Pancreas (tissue), 10 donors: ENCODE measurements at regions not wholly inside any gene's neighbourhood (a gene's known extent, or its start where the extent isn't known, plus 50 kb on each side); places are given as distances from the start of the nearest gene placed in this dataset.

ENCODE experiments used
- ATAC-seq, 4 donors: fragments of 200-7000 bp; cut with Tn5 transposase; one replicate each; pipeline versions ENCODE4 v1.8.0 to v1.9.1; 2020; ENCODE audit warnings: mild to moderate bottlenecking in 4 of 4, moderate library complexity in 4 of 4
- DNase-seq, 6 donors: peaks; one replicate each; pipeline ENCODE4 v3.0.0-alpha.2; 2020
- FAIRE-seq: peaks from 2 replicates; lab custom pipeline; 2012; peaks lifted over from hg19 to GRCh38; lab: Jason Lieb, UNC
- H3K27ac ChIP-seq, 4 donors: fragments of 200-600 bp; sonication (generic); 1 replicate in 3 of 4; 2 replicates in 1 of 4; pipeline versions ENCODE4 v1.5.0 to v1.8.0; 2020
- H3K27me3 ChIP-seq, 4 donors: fragments of 200-600 bp; one replicate each; pipeline ENCODE4 v1.8.0; 2021
- H3K36me3 ChIP-seq, 3 donors: fragments of 200-600 bp; sonication (generic) in 1 of 3; one replicate each; pipeline versions ENCODE4 v1.5.0 to v1.8.0; 2020 to 2021
- H3K4me1 ChIP-seq, 3 donors: fragments of 200-600 bp; one replicate each; pipeline ENCODE4 v1.8.0; 2021
- H3K4me3 ChIP-seq, 4 donors: fragments of 200-600 bp; sonication (generic) in 2 of 4; one replicate each; pipeline versions ENCODE4 v1.5.0 to v1.8.0; 2020 to 2021
- H3K9me3 ChIP-seq, 4 donors: fragments of 200-600 bp; one replicate each; pipeline ENCODE4 v1.8.0; 2021
- WGBS, 2 donors: extraction: QIAGEN DNeasy Blood & Tissue Kit; methylation state at CpG; one replicate each; pipeline ENCODE4 v1.1.7; 2013; 5-methylcytosine and 5-hydroxymethylcytosine counted together
- intact Hi-C, 3 donors: fragments of 100-400 bp; cut with DNase I; formaldehyde crosslinking; loops; one replicate each; pipeline versions ENCODE4 v1.11.1 to v1.14.2; 2022
- TF ChIP-seq, protein P1 (sequence below), 4 donors: fragments of 200-600 bp; sonication (generic) in 3 of 4; IDR thresholded peaks; one replicate each; pipeline versions ENCODE4 v1.5.0 to v1.8.0; 2021; ENCODE audit warnings: antibody characterized with exemption in 4 of 4
- donor health status: healthy with polysubstance abuse.
- donor health status: DM: no; HTN: no; CAD: no; lungs with moderate emphysema.
- donor health status: DM: no; HTN: no; CAD: no.
- donor health status: control.
- donor health status: control.
- donor health status: Bipolar disorder and iron deficiency.
- donor health status: DM: yes; HTN: yes; CAD: no.
- donor health status: DM: no; HTN: no; CAD: no.
- donor health status: DM: no; HTN: no; CAD: no.
- donor health status: DM: yes; HTN: yes; CAD: no.

DNA sequence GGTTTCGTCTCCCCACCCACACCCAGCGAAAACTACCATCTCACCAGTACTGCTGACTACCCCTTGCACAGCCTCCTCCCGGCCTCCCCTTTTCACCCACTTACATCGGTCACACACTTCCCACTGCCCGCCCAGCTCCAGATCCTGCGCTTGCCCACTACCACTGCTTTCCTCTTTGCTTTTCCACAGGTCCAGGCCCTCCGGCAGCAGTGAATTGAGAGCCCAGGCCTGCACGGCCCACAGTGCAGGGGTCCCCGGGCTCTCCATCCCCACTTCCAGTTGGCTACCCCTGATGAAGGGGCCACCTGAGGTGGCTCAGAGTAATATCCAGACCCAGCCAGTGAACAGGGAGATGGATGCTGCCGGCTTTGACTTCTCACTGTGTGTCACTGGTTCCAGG is 120.2 kb upstream of the FSTL4 start:
- DNase-seq (no peak), FAIRE-seq (no peak), ATAC-seq (no peak)
- H3K27ac ChIP-seq, result no peak overlapping the region
- H3K36me3 ChIP-seq, result no peaks in the 10 kb centered on the region
- intact Hi-C loops, result no loop called here
- H3K4me3 ChIP-seq, result no peak overlapping the region
- TF ChIP-seq, protein P1, sequence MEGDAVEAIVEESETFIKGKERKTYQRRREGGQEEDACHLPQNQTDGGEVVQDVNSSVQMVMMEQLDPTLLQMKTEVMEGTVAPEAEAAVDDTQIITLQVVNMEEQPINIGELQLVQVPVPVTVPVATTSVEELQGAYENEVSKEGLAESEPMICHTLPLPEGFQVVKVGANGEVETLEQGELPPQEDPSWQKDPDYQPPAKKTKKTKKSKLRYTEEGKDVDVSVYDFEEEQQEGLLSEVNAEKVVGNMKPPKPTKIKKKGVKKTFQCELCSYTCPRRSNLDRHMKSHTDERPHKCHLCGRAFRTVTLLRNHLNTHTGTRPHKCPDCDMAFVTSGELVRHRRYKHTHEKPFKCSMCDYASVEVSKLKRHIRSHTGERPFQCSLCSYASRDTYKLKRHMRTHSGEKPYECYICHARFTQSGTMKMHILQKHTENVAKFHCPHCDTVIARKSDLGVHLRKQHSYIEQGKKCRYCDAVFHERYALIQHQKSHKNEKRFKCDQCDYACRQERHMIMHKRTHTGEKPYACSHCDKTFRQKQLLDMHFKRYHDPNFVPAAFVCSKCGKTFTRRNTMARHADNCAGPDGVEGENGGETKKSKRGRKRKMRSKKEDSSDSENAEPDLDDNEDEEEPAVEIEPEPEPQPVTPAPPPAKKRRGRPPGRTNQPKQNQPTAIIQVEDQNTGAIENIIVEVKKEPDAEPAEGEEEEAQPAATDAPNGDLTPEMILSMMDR (IDR thresholded peaks at IDR 0.05), result no peak
- 86 to 90% methylated on average over 10 of the region's 10 CpGs for WGBS, 2 donors
- H3K9me3 ChIP-seq, result no peaks in the 10 kb centered on the region
- no peaks in the 10 kb centered on the region for H3K4me1 ChIP-seq
- H3K27me3 ChIP-seq, result no peaks in the 10 kb centered on the region

DNA sequence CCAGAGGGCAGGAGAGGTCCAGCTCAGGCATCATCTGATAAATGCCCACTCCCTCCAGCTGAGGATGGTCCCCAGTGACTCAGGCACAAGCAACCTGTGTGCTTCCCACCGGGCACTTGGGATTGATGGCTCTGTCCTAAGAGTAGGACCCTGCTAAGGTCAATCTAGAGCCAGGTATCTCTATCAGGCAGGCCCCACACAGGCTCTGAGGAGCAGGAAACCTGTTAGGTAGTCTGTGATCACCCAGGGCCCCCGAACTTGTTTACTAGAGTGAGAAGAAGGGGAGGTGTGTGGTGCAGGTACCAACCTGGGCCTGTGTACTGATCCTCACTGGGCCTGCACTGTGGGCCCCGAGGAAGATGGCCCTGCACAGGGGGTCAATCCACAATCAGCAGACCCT is 119.6 kb upstream of the FSTL4 start:
- 55 to 63% methylated on average over 3 of the region's 3 CpGs for WGBS, 2 donors
- H3K4me1 ChIP-seq, result no peaks in the 10 kb centered on the region
- no peaks in the 10 kb centered on the region for H3K9me3 ChIP-seq
- H3K27me3 ChIP-seq, result no peaks in the 10 kb centered on the region
- intact Hi-C loops, result no loop called here
- ATAC-seq (no peak), FAIRE-seq (no peak), DNase-seq (no peak)
- TF ChIP-seq, protein P1 (IDR thresholded peaks at IDR 0.05), result no peak
- H3K4me3 ChIP-seq, result no peak overlapping the region
- no peak overlapping the region for H3K27ac ChIP-seq
- H3K36me3 ChIP-seq, result no peaks in the 10 kb centered on the region

DNA sequence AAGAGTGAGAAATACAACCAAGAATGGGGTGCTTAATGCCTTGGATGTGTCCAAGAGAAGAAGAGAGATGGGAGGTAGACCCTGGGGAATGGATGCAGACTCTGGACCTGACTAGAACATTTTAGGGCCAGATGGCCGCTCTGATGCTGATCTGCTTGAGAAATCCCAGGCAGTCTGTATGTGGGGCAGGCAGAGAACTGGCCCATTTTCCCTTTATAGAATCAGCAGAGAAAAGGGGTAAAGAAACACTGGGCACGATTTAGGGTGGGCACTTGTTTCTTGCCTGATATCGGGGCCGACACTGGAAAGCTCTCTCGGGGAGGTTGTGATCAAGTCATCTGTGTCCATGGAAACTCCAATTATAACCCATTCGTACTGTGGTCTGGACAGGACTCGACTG is 118.5 kb upstream of the FSTL4 start:
- DNase-seq, result no peak
- H3K4me1 ChIP-seq, result no peaks in the 10 kb centered on the region
- TF ChIP-seq, protein P1 (IDR thresholded peaks at IDR 0.05), result no peak
- no peak for ATAC-seq
- H3K9me3 ChIP-seq, result no peaks in the 10 kb centered on the region
- WGBS, 2 donors, result 72 to 78% methylated on average over 7 of the region's 7 CpGs
- no peak overlapping the region for H3K27ac ChIP-seq
- no peak overlapping the region for H3K4me3 ChIP-seq
- H3K27me3 ChIP-seq, result no peaks in the 10 kb centered on the region
- H3K36me3 ChIP-seq, result no peaks in the 10 kb centered on the region
- FAIRE-seq, result no peak
- intact Hi-C loops, result no loop called here

DNA sequence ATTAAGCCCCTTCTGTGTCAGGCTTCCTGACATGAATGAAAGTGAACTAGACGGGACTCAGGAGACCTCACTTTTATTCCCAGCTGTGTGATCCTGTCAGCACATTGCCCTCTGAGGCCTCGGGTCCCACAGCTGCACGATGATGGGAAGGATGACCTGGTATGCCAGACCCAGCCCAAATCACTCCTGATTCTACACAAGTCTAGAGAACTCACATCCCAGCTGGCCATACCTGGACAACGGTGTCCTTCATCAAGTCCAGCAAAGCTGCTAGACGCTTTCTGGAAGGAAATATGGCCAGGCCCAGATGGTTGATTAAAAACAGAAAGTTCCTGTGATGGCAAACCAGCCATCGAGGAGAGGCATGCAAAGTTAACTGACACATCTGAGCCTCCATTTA is 118.0 kb upstream of the FSTL4 start:
- no peaks in the 10 kb centered on the region for H3K4me1 ChIP-seq
- H3K27ac ChIP-seq, result no peak overlapping the region
- no peaks in the 10 kb centered on the region for H3K27me3 ChIP-seq
- TF ChIP-seq, protein P1 (IDR thresholded peaks at IDR 0.05), result no peak
- ATAC-seq, result no peak
- DNase-seq, result no peak
- no peak overlapping the region for H3K4me3 ChIP-seq
- 74 to 75% methylated on average over 6 of the region's 6 CpGs for WGBS, 2 donors
- intact Hi-C loops, result no loop called here
- H3K9me3 ChIP-seq, result no peaks in the 10 kb centered on the region
- FAIRE-seq, result no peak
- H3K36me3 ChIP-seq, result no peaks in the 10 kb centered on the region

DNA sequence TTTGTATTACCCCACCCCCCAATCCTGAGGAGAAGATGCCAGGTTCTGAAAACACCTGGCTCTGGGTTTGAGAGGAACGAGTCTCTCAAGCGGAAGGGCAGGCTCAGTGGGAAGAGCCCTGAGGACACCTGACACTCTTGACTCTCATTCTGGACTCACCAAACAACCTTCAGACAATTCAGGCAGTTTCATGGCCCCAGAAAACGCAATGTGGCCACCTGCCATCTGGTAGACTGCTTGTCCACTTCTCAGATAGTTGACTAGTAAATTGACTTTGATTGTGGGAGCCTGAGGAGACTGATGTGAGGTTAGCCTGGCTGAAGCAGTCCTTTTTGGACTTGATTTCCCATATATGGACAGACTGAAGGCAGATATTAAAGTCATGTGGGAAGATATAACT is 117.5 kb upstream of the FSTL4 start:
- ATAC-seq, result no peak
- DNase-seq, result no peak
- intact Hi-C loops, result no loop called here
- no peak for FAIRE-seq
- Histone ChIP-seq H3K4me3 (no peak overlapping the region), H3K36me3 (no peaks in the 10 kb centered on the region), H3K4me1 (no peaks in the 10 kb centered on the region), H3K27ac (no peak overlapping the region), H3K27me3 (peaks cover 0 to 2% (median 0%) of the 10 kb centered on the region in 4 donors), H3K9me3 (no peaks in the 10 kb centered on the region)
- TF ChIP-seq, protein P1 (IDR thresholded peaks at IDR 0.05), result no peak
- 75 to 84% methylated on average over 3 of the region's 3 CpGs for WGBS, 2 donors
